HepG2 (cell line): ENCODE measurements at regions not wholly inside any gene's neighbourhood (a gene's known extent, or its start where the extent isn't known, plus 50 kb on each side); places are given as distances from the start of the nearest gene placed in this dataset.

Experiments used
- ATAC-seq: fragments of 200-7000 bp; cut with Tn5 transposase; 3 replicates; pipeline ENCODE4 v1.9.1; 2020; ENCODE audit warnings: mild to moderate bottlenecking, moderate library complexity
- BruUV-seq: library from RNA; stranded (reverse); fragments of 400-500 nt; replicated peaks from 2 replicates; lab custom pipeline; 2021; lab: Mats Ljungman, UMichigan
- CTCF ChIA-PET: fragments of 300-600 bp; formaldehyde crosslinking; extraction: SDS; loops from one replicate; lab custom pipeline; 2021; ENCODE audit warnings: low total read pairs, inconsistent platforms, low intra/inter-chr PET ratio; lab: Yijun Ruan, JAX
- POLR2A ChIA-PET: fragments of 350-600 bp; sonication (Branson Sonifier 250); formaldehyde crosslinking; loops from one replicate; lab custom pipeline; 2020; ENCODE audit warnings: antibody characterized with exemption, inconsistent platforms; lab: Yijun Ruan, JAX
- DNase-seq: peaks from one replicate; pipeline ENCODE4 v3.0.0-alpha.2; 2015; ENCODE audit warnings: low spot score
- FAIRE-seq: peaks from 3 replicates; lab custom pipeline; 2011; peaks lifted over from hg19 to GRCh38; lab: Jason Lieb, UNC
- H2AFZ ChIP-seq: one replicate; pipeline ENCODE4 v1.6.1; 2011; ENCODE audit warnings: low read length, inconsistent platforms
- H3K27ac ChIP-seq: fragments of 300-600 bp; 3 replicates; pipeline ENCODE4 v1.8.0; 2011; ENCODE audit warnings: mixed run types, mild to moderate bottlenecking, mixed read lengths, low read length, inconsistent platforms; ENCODE audit not compliant: insufficient read depth; ENCODE audit errors: extremely low read length
- H3K27me3 ChIP-seq, 2 experiments: fragments of 200-600 bp in 1 of 2; 2 replicates in 1 of 2; 3 replicates in 1 of 2; pipeline versions ENCODE4 v1.6.0 to v1.8.0; 2011; ENCODE audit warnings: low read length in 2 of 2, mild to moderate bottlenecking in 2 of 2, moderate library complexity in 2 of 2, inconsistent platforms in 1 of 2; ENCODE audit not compliant: insufficient read depth in 2 of 2, control insufficient read depth in 1 of 2
- H3K36me3 ChIP-seq, 2 experiments: fragments of 200-600 bp in 1 of 2; replicated peaks in 1 of 2; 2 replicates in 1 of 2; 3 replicates in 1 of 2; pipeline versions ENCODE4 v1.5.1 to v1.8.0; 2011; ENCODE audit warnings: low read length in 2 of 2, inconsistent platforms in 1 of 2; ENCODE audit not compliant: insufficient read depth in 2 of 2, control insufficient read depth in 1 of 2
- H3K4me1 ChIP-seq: 2 replicates; pipeline ENCODE4 v1.5.1; 2012; ENCODE audit warnings: low read length, inconsistent platforms; ENCODE audit not compliant: insufficient read depth
- H3K4me2 ChIP-seq: 2 replicates; pipeline ENCODE4 v1.6.0; 2011; ENCODE audit warnings: low read depth, low read length, inconsistent platforms
- H3K4me3 ChIP-seq, 3 experiments: fragments of 200-600 bp in 1 of 3; sonication (generic), shearing (Covaris generic) in 1 of 3; replicated peaks in 1 of 3; 2 replicates each; pipeline ENCODE4 v1.5.1; 2011 to 2016; ENCODE audit warnings: low read length in 3 of 3, inconsistent platforms in 2 of 3, low read depth in 2 of 3, mild to moderate bottlenecking in 2 of 3, control low read depth in 1 of 3, mixed read lengths in 1 of 3; ENCODE audit not compliant: insufficient read depth in 1 of 3
- H3K79me2 ChIP-seq: one replicate; pipeline ENCODE4 v1.6.1; 2011; ENCODE audit warnings: low read length, inconsistent platforms; ENCODE audit not compliant: insufficient read depth
- H3K9ac ChIP-seq: 2 replicates; pipeline ENCODE4 v1.6.0; 2011; ENCODE audit warnings: mild to moderate bottlenecking, low read depth, low read length, inconsistent platforms; ENCODE audit not compliant: insufficient read depth
- H3K9me3 ChIP-seq: 2 replicates; pipeline ENCODE4 v1.5.1; 2012; ENCODE audit warnings: mild to moderate bottlenecking, low read length
- H4K20me1 ChIP-seq: 2 replicates; pipeline ENCODE4 v1.6.0; 2011; ENCODE audit warnings: inconsistent platforms, mild to moderate bottlenecking, low read length, moderate library complexity; ENCODE audit not compliant: insufficient read depth
- ETV5 ChIP-seq: IDR thresholded peaks from 2 replicates; pipeline ENCODE4 v1.6.1; 2018; ENCODE audit warnings: missing biosample characterization, missing genetic modification reagents, inconsistent platforms, borderline replicate concordance
- FOXA3 ChIP-seq: IDR thresholded peaks from 2 replicates; pipeline ENCODE4 v1.6.1; 2016; ENCODE audit warnings: missing genetic modification reagents, missing compliant biosample characterization
- FOXP1 ChIP-seq, 2 experiments: fragments of 450-650 bp in 1 of 2; IDR thresholded peaks; 2 replicates each; pipeline ENCODE4 v1.6.1; 2017 to 2018; ENCODE audit warnings: antibody characterized with exemption in 1 of 2
- GATAD1 ChIP-seq: IDR thresholded peaks from 2 replicates; pipeline ENCODE4 v1.6.1; 2016; ENCODE audit warnings: missing genetic modification reagents, missing compliant biosample characterization
- GTF3A ChIP-seq: sonication (generic); formaldehyde crosslinking; conservative IDR thresholded peaks from 2 replicates; pipeline ENCODE4 v1.4.0; 2020; ENCODE audit warnings: mild to moderate bottlenecking, missing genetic modification reagents
- HOXD1 ChIP-seq: sonication (generic); formaldehyde crosslinking; IDR thresholded peaks from 2 replicates; pipeline ENCODE4 v1.5.0; 2020; ENCODE audit warnings: missing genetic modification reagents
- MBD4 ChIP-seq: IDR thresholded peaks from 2 replicates; pipeline ENCODE4 v1.6.1; 2012; ENCODE audit warnings: low read length, inconsistent platforms, borderline replicate concordance
- RFX1 ChIP-seq: fragments of 450-650 bp; IDR thresholded peaks from 2 replicates; pipeline ENCODE4 v1.6.1; 2017
- RFX5 ChIP-seq: IDR thresholded peaks from 2 replicates; pipeline ENCODE4 v1.6.1; 2011; ENCODE audit warnings: low read depth, low read length, improper control_type of control experiment
- SOX6 ChIP-seq, 2 experiments: fragments of 450-650 bp in 1 of 2; sonication (generic) in 1 of 2; formaldehyde crosslinking in 1 of 2; IDR thresholded peaks; 2 replicates each; pipeline versions ENCODE4 v1.4.0 to v1.6.1; 2017 to 2020; ENCODE audit warnings: antibody characterized with exemption in 1 of 2, mild to moderate bottlenecking in 1 of 2, missing genetic modification reagents in 1 of 2
- SRF ChIP-seq: IDR thresholded peaks from 2 replicates; pipeline ENCODE4 v1.6.1; 2011; ENCODE audit warnings: mild to moderate bottlenecking, low read depth, low read length, moderate library complexity
- ZBTB7B ChIP-seq: sonication (generic); formaldehyde crosslinking; IDR thresholded peaks from 2 replicates; pipeline ENCODE4 v1.4.0; 2020; ENCODE audit warnings: missing genetic modification reagents
- ZNF496 ChIP-seq: sonication (generic); formaldehyde crosslinking; IDR thresholded peaks from 2 replicates; pipeline ENCODE4 v1.8.1; 2023; ENCODE audit warnings: mild to moderate bottlenecking, moderate library complexity, missing genetic modification reagents; ENCODE audit not compliant: insufficient replicate concordance
- ZNF629 ChIP-seq: sonication (generic); formaldehyde crosslinking; conservative IDR thresholded peaks from 2 replicates; pipeline ENCODE4 v1.5.0; 2020; ENCODE audit warnings: missing genetic modification reagents
- ZNF704 ChIP-seq: sonication (generic); formaldehyde crosslinking; IDR thresholded peaks from 2 replicates; pipeline ENCODE4 v1.8.1; 2023; ENCODE audit warnings: mild to moderate bottlenecking, inconsistent platforms, moderate library complexity, missing genetic modification reagents, borderline replicate concordance
- ZNF746 ChIP-seq: sonication (generic); formaldehyde crosslinking; IDR thresholded peaks from 2 replicates; pipeline ENCODE4 v1.8.0; 2022; ENCODE audit warnings: mild to moderate bottlenecking, missing genetic modification reagents
- ZNF839 ChIP-seq: sonication (generic); formaldehyde crosslinking; IDR thresholded peaks from 2 replicates; pipeline ENCODE4 v1.4.0; 2020; ENCODE audit warnings: missing genetic modification reagents, mild to moderate bottlenecking, borderline replicate concordance
- ZNF850 ChIP-seq: sonication (generic); formaldehyde crosslinking; conservative IDR thresholded peaks from 2 replicates; pipeline ENCODE4 v1.9.0; 2021; ENCODE audit warnings: mild to moderate bottlenecking, missing genetic modification reagents
- WGBS: methylation state at CpG from one replicate; pipeline ENCODE4 v1.1.6; 2017; ENCODE audit warnings: low lambda C conversion rate; 5-methylcytosine and 5-hydroxymethylcytosine counted together
- in situ Hi-C: cut with HindIII; loops from 2 replicates; pipeline ENCODE4 v1.10.0; 2017; ENCODE audit warnings: low pct_unique_long_range_greater_than_20kb; ENCODE audit not compliant: extremely low pct_ligation_motif_present
- intact Hi-C: fragments of 100-400 bp; cut with micrococcal nuclease; formaldehyde crosslinking; loops from one replicate; pipeline ENCODE4 v1.10.0; 2022; ENCODE audit not compliant: unreplicated experiment
- TF ChIP-seq, protein P1 (sequence below): sonication (generic); formaldehyde crosslinking; IDR thresholded peaks from 2 replicates; pipeline ENCODE4 v1.4.0; 2020; ENCODE audit warnings: mild to moderate bottlenecking, missing genetic modification reagents

DNA sequence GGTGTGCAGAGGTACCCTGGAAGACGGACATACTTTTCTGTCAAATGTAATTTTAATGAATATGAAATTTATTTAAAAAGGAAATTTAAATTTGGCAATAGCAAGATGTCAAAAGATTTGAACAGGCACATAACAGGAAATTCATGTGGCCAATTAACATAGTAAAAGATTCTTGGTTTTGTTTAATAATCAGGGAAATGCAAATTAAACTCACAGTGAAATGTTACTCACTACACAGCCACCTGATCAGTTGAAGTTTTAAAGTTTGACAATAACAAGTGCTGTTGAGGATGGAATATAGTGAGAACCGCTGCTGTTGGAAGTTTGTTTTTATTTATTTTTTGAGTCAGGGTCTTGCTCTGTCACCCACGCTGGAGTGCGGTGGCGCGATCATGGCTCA lies 63.9 kb downstream of the TEX35 start (continued):
- TF ChIP-seq RFX5 = no peak
- TF ChIP-seq SOX6 (IDR thresholded peaks at IDR 0.05) = no peak
- no peak for TF ChIP-seq SOX6 (CRISPR knock-in tag; IDR thresholded peaks at IDR 0.05)
- TF ChIP-seq ZNF704 (CRISPR knock-in tag) = no peak
- TF ChIP-seq, protein P1, sequence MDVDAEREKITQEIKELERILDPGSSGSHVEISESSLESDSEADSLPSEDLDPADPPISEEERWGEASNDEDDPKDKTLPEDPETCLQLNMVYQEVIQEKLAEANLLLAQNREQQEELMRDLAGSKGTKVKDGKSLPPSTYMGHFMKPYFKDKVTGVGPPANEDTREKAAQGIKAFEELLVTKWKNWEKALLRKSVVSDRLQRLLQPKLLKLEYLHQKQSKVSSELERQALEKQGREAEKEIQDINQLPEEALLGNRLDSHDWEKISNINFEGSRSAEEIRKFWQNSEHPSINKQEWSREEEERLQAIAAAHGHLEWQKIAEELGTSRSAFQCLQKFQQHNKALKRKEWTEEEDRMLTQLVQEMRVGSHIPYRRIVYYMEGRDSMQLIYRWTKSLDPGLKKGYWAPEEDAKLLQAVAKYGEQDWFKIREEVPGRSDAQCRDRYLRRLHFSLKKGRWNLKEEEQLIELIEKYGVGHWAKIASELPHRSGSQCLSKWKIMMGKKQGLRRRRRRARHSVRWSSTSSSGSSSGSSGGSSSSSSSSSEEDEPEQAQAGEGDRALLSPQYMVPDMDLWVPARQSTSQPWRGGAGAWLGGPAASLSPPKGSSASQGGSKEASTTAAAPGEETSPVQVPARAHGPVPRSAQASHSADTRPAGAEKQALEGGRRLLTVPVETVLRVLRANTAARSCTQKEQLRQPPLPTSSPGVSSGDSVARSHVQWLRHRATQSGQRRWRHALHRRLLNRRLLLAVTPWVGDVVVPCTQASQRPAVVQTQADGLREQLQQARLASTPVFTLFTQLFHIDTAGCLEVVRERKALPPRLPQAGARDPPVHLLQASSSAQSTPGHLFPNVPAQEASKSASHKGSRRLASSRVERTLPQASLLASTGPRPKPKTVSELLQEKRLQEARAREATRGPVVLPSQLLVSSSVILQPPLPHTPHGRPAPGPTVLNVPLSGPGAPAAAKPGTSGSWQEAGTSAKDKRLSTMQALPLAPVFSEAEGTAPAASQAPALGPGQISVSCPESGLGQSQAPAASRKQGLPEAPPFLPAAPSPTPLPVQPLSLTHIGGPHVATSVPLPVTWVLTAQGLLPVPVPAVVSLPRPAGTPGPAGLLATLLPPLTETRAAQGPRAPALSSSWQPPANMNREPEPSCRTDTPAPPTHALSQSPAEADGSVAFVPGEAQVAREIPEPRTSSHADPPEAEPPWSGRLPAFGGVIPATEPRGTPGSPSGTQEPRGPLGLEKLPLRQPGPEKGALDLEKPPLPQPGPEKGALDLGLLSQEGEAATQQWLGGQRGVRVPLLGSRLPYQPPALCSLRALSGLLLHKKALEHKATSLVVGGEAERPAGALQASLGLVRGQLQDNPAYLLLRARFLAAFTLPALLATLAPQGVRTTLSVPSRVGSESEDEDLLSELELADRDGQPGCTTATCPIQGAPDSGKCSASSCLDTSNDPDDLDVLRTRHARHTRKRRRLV = no peak
- TF ChIP-seq GTF3A (CRISPR knock-in tag) = no peak
- TF ChIP-seq ZNF496 (CRISPR knock-in tag) = no peak
- TF ChIP-seq FOXA3 (CRISPR knock-in tag) = no peak

DNA sequence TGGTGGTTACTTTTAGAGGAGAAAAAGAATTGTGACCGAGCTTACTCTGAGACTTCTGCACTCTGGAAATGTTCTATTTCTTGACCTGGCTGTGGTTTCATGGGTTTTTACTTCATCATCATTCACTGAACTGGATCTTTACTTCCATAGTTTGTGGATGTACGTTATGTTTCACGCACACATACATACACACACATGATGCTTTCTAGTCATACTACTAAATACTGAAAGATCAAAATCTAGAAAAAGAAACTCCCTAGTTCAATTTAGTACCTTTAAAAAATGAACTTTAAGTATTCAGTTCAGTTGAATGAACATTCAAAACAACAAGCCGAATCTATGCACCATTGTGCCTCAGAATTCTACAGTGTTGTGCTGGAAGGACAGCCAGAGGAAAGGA lies 65.0 kb downstream of the TEX35 start:
- intact Hi-C loops (no loop called here), in situ Hi-C loops (no loop called here)
- 78% methylated on average over 4 of the region's 4 CpGs for WGBS
- TF ChIP-seq ZNF839 (CRISPR knock-in tag) (no peak), FOXP1 (IDR thresholded peaks at IDR 0.05) (no peak), FOXP1 (CRISPR knock-in tag; IDR thresholded peaks at IDR 0.05) (no peak), RFX1 (no peak), MBD4 (no peak), ETV5 (CRISPR knock-in tag) (no peak), ZBTB7B (no peak), GATAD1 (CRISPR knock-in tag) (no peak), SRF (no peak), HOXD1 (CRISPR knock-in tag) (no peak), ZNF850 (CRISPR knock-in tag) (no peak), ZNF629 (CRISPR knock-in tag) (no peak), ZNF746 (CRISPR knock-in tag) (no peak)
- H3K4me1 ChIP-seq = no peaks in the 10 kb centered on the region
- CTCF ChIA-PET = no interaction called here
- no TSS peak for BruUV-seq
- no peak overlapping the region for H3K4me2 ChIP-seq
- POLR2A ChIA-PET = no interaction called here
- no peaks in the 10 kb centered on the region for H3K36me3 ChIP-seq
- H2AFZ ChIP-seq = no peak overlapping the region
- H3K9me3 ChIP-seq = no peaks in the 10 kb centered on the region
- no peak overlapping the region for H3K4me3 ChIP-seq
- DNase-seq = no peak
- no peak overlapping the region for H3K27ac ChIP-seq
- no peaks in the 10 kb centered on the region for H3K79me2 ChIP-seq
- no peaks in the 10 kb centered on the region for H4K20me1 ChIP-seq
- no peaks in the 10 kb centered on the region for H3K27me3 ChIP-seq
- FAIRE-seq = no peak
- no peak for ATAC-seq
- no peak overlapping the region for H3K9ac ChIP-seq
